ENCODE measurements at regions not wholly inside any gene's neighbourhood (a gene's known extent, or its start where the extent isn't known, plus 50 kb on each side); places are given as distances from the start of the nearest gene placed in this dataset.

DNA sequence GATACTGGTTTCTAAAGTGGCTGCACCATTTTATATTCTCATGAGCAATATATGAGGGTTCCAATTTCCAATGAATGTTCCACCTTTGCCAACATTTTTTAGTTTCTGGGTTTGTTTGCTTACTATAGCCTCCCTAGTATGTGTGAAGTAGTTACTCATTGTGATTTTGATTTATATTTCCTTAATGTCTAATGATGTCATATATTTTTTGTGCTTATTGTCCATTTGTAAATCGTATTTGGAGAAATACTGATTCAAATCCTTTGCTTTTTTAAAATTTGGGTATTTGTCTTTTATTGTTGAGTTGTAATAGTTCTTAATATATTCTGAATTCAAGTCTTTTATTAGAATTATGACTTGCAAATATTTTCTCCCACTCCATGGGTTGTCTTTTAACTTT is 161.0 kb upstream of the C11orf58 start:
- TF ChIP-seq EZH2 (IDR thresholded peaks at IDR 0.05; ENCODE audit: insufficient read depth, poor library complexity, severe bottlenecking) (no peak), EZH2phosphoT487 (IDR thresholded peaks at IDR 0.05; ENCODE audit: insufficient read depth, low read depth) (no peak)
